Dermis blood vessel endothelial cell (primary cell): ENCODE measurements at regions not wholly inside any gene's neighbourhood (a gene's known extent, or its start where the extent isn't known, plus 50 kb on each side); places are given as distances from the start of the nearest gene placed in this dataset.
"Not testable (repeated sequence)": the region's sequence is repeated elsewhere in the genome, so short reads cannot be mapped to it uniquely, and the experiment has no call there.

Experiments
- DNase-seq: peaks from one replicate; pipeline ENCODE4 v3.0.0; 2010

GRCh38 chr10:9334270-9334669, 1279.8 kb downstream of the GATA3 start:
- DNase-seq = no peak

- DNase-seq = no peak
Observed at GRCh38 chr10:9339716-9340115, 1285.2 kb downstream of the GATA3 start.

GRCh38 chr10:9342885-9343570, 1288.5 kb downstream of the GATA3 start:
- peak; percentile 63 for DNase-seq

GRCh38 chr10:9347933-9348332, 1293.4 kb downstream of the GATA3 start:
- DNase-seq = not testable (repeated sequence)

GRCh38 chr10:9357471-9357870, 1303.0 kb downstream of the GATA3 start:
- DNase-seq = no peak

- DNase-seq = no peak
Observed at GRCh38 chr10:9362721-9363120, 1308.2 kb downstream of the GATA3 start.

- DNase-seq = no peak
Observed at GRCh38 chr10:9379183-9379582, 1324.7 kb downstream of the GATA3 start.

- no peak for DNase-seq
Observed at GRCh38 chr10:9381733-9382532, 1327.4 kb downstream of the GATA3 start.

GRCh38 chr10:9382533-9382866, 1328.0 kb downstream of the GATA3 start:
- DNase-seq = no peak

- no peak for DNase-seq
Observed at GRCh38 chr10:9390516-9390915, 1336.0 kb downstream of the GATA3 start.

- no peak for DNase-seq
Observed at GRCh38 chr10:9399275-9399983, 1344.9 kb downstream of the GATA3 start.

GRCh38 chr10:9402067-9402466, 1347.6 kb downstream of the GATA3 start:
- not testable (repeated sequence) for DNase-seq

GRCh38 chr10:9402507-9403195, 1348.2 kb downstream of the GATA3 start:
- not testable (repeated sequence) for DNase-seq

GRCh38 chr10:9407201-9407600, 1352.7 kb downstream of the GATA3 start:
- DNase-seq = not testable (repeated sequence)

- DNase-seq = no peak
Observed at GRCh38 chr10:9416331-9416730, 1361.8 kb downstream of the GATA3 start.

GRCh38 chr10:9419757-9420156, 1365.3 kb downstream of the GATA3 start:
- no peak for DNase-seq

- DNase-seq = no peak
Observed at GRCh38 chr10:9427209-9427608, 1372.7 kb downstream of the GATA3 start.

GRCh38 chr10:9437131-9437530, 1382.6 kb downstream of the GATA3 start:
- DNase-seq = no peak

- no peak for DNase-seq
Observed at GRCh38 chr10:9443758-9444157, 1389.3 kb downstream of the GATA3 start.

- DNase-seq = no peak
Observed at GRCh38 chr10:9449530-9449929, 1395.0 kb downstream of the GATA3 start.

- DNase-seq = no peak
Observed at GRCh38 chr10:9450801-9451200, 1396.3 kb downstream of the GATA3 start.

- no peak for DNase-seq
Observed at GRCh38 chr10:9451211-9451773, 1396.8 kb downstream of the GATA3 start.

- DNase-seq = no peak
Observed at GRCh38 chr10:9452056-9452455, 1397.6 kb downstream of the GATA3 start.
